ENCODE measurements at regions not wholly inside any gene's neighbourhood (a gene's known extent, or its start where the extent isn't known, plus 50 kb on each side); places are given as distances from the start of the nearest gene placed in this dataset.
"Not testable (repeated sequence)": the region's sequence is repeated elsewhere in the genome, so short reads cannot be mapped to it uniquely, and the experiment has no call there.

GRCh38 chr3:94402126-94402525 lies 339.3 kb downstream of the NSUN3 start:
- no peaks in the 10 kb centered on the region for H3K27me3 ChIP-seq (ENCODE audit: low read length)
- H3K79me2 ChIP-seq (ENCODE audit: insufficient read depth, low read length), result no peaks in the 10 kb centered on the region
- H3K27ac ChIP-seq (ENCODE audit: low read depth, low read length), result no peak overlapping the region
- no peaks in the 10 kb centered on the region for H4K20me1 ChIP-seq (ENCODE audit: low read depth, low read length)
- no peaks in the 10 kb centered on the region for H3K9me3 ChIP-seq (ENCODE audit: insufficient read depth, low read length)
- no peaks in the 10 kb centered on the region for H3K36me3 ChIP-seq (ENCODE audit: low read length)
- no peak overlapping the region for H3K4me3 ChIP-seq (ENCODE audit: insufficient read depth, low read length, poor library complexity, severe bottlenecking)
- no peaks in the 10 kb centered on the region for H3F3A ChIP-seq (ENCODE audit: insufficient read depth)
- no peak for TF ChIP-seq EZH2phosphoT487 (conservative IDR thresholded peaks at IDR 0.05; ENCODE audit: low read length)
- H3K9me2 ChIP-seq (replicated peaks; ENCODE audit: insufficient read depth, low read length), result no peaks in the 10 kb centered on the region
- H3K9ac ChIP-seq (ENCODE audit: low read length), result no peak overlapping the region
- H3K4me2 ChIP-seq (ENCODE audit: low read depth, low read length, poor library complexity, severe bottlenecking), result no peak overlapping the region
- no peak overlapping the region for H2AFZ ChIP-seq (ENCODE audit: low read depth, low read length, severe bottlenecking)

- H3F3A ChIP-seq (ENCODE audit: insufficient read depth), result no peaks in the 10 kb centered on the region
- H3K27ac ChIP-seq (ENCODE audit: low read depth, low read length), result no peak overlapping the region
- no peak overlapping the region for H3K4me2 ChIP-seq (ENCODE audit: low read depth, low read length, poor library complexity, severe bottlenecking)
- no peak overlapping the region for H3K4me3 ChIP-seq (ENCODE audit: insufficient read depth, low read length, poor library complexity, severe bottlenecking)
- no peaks in the 10 kb centered on the region for H3K9me3 ChIP-seq (ENCODE audit: insufficient read depth, low read length)
- no peaks in the 10 kb centered on the region for H4K20me1 ChIP-seq (ENCODE audit: low read depth, low read length)
- no peak for TF ChIP-seq CTCF (IDR thresholded peaks at IDR 0.05; ENCODE audit: insufficient read depth, low read length, poor library complexity, severe bottlenecking)
- no peak for TF ChIP-seq EZH2phosphoT487 (conservative IDR thresholded peaks at IDR 0.05; ENCODE audit: low read length)
- H3K9ac ChIP-seq (ENCODE audit: low read length), result no peak overlapping the region
- H3K27me3 ChIP-seq (ENCODE audit: low read length), result no peaks in the 10 kb centered on the region
- H3K9me2 ChIP-seq (replicated peaks; ENCODE audit: insufficient read depth, low read length), result no peaks in the 10 kb centered on the region
- no peaks in the 10 kb centered on the region for H3K36me3 ChIP-seq (ENCODE audit: low read length)
- H3K79me2 ChIP-seq (ENCODE audit: insufficient read depth, low read length), result no peaks in the 10 kb centered on the region
- no peak overlapping the region for H2AFZ ChIP-seq (ENCODE audit: low read depth, low read length, severe bottlenecking)
Observed at GRCh38 chr3:94405258-94406035, 342.6 kb downstream of the NSUN3 start.

DNA sequence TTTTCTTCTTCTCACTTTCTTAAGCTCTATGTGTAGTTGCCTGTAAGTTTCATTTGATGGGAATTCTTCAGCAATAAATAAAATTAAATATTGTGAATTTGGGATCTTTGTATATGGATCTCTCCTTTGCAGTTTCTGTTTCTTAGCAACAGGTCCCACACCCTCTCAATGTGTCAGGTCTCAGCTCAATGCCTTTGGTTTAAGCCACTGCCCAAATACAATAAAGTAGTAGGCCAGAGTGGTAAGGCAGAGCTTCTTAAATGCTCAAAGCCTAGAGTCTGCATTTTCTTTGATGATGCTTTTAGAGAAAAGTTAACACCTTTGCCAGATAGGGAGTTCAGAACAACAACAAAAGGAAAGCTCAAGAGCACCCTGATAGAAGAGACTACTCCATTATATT lies 343.7 kb downstream of the NSUN3 start:
- no peaks in the 10 kb centered on the region for H3F3A ChIP-seq (ENCODE audit: insufficient read depth)
- no peak overlapping the region for H3K4me3 ChIP-seq (ENCODE audit: insufficient read depth, low read length, poor library complexity, severe bottlenecking)

GRCh38 chr3:94412936-94413335 lies 350.1 kb downstream of the NSUN3 start:
- H3K4me2 ChIP-seq (ENCODE audit: low read depth, low read length, poor library complexity, severe bottlenecking); H3K27ac ChIP-seq (ENCODE audit: low read depth, low read length): not testable (repeated sequence)

More for the DNA sequence above, 343.7 kb downstream of the NSUN3 start:
- H3K9me2 ChIP-seq (replicated peaks; ENCODE audit: insufficient read depth, low read length), result no peaks in the 10 kb centered on the region
- TF ChIP-seq EZH2phosphoT487 (conservative IDR thresholded peaks at IDR 0.05; ENCODE audit: low read length) (no peak), CTCF (IDR thresholded peaks at IDR 0.05; ENCODE audit: insufficient read depth, low read length, poor library complexity, severe bottlenecking) (no peak)
- H3K79me2 ChIP-seq (ENCODE audit: insufficient read depth, low read length), result no peaks in the 10 kb centered on the region
- no peaks in the 10 kb centered on the region for H4K20me1 ChIP-seq (ENCODE audit: low read depth, low read length)
- H3K36me3 ChIP-seq (ENCODE audit: low read length), result no peaks in the 10 kb centered on the region
- H2AFZ ChIP-seq (ENCODE audit: low read depth, low read length, severe bottlenecking), result no peak overlapping the region
- no peaks in the 10 kb centered on the region for H3K27me3 ChIP-seq (ENCODE audit: low read length)
- H3K9me3 ChIP-seq (ENCODE audit: insufficient read depth, low read length), result no peaks in the 10 kb centered on the region
- H3K9ac ChIP-seq (ENCODE audit: low read length), result no peak overlapping the region
- H3K4me2 ChIP-seq (ENCODE audit: low read depth, low read length, poor library complexity, severe bottlenecking), result no peak overlapping the region
- H3K27ac ChIP-seq (ENCODE audit: low read depth, low read length), result no peak overlapping the region

More at GRCh38 chr3:94412936-94413335, 350.1 kb downstream of the NSUN3 start:
- H3K9me2 ChIP-seq (replicated peaks; ENCODE audit: insufficient read depth, low read length); H3F3A ChIP-seq (ENCODE audit: insufficient read depth); H3K9ac ChIP-seq (ENCODE audit: low read length); H2AFZ ChIP-seq (ENCODE audit: low read depth, low read length, severe bottlenecking); H3K9me3 ChIP-seq (ENCODE audit: insufficient read depth, low read length); H3K27me3 ChIP-seq (ENCODE audit: low read length); H3K4me3 ChIP-seq (ENCODE audit: insufficient read depth, low read length, poor library complexity, severe bottlenecking); H3K36me3 ChIP-seq (ENCODE audit: low read length); H3K79me2 ChIP-seq (ENCODE audit: insufficient read depth, low read length); H4K20me1 ChIP-seq (ENCODE audit: low read depth, low read length): not testable (repeated sequence)
